ENCODE measurements at regions not wholly inside any gene's neighbourhood (a gene's known extent, or its start where the extent isn't known, plus 50 kb on each side); places are given as distances from the start of the nearest gene placed in this dataset.

DNA sequence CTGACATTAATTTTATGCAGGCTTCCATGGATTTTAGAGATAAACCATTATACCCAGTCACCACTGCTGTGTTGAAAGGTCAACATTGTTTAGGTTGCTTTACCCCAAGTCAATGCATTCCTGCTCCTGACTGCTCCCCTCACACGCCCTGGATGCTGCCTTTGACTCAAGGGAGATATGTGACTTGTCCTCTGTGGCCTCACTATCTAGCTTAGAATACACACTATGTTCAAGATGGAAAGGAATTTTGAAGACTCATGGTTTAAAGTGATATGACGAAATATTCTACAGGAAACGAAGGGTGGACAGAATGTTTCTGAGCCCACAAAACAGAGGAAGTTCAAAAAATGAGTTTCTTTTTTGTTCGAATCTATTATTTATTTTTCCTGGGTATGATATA, 170.4 kb upstream of the NR5A2 start:
- no peak overlapping the region for H3K4me3 ChIP-seq (replicated peaks; ENCODE audit: low read depth, low read length)
- H3K36me3 ChIP-seq (ENCODE audit: control insufficient read depth, insufficient read depth, low read length) = no peaks in the 10 kb centered on the region
- no peak for DNase-seq (ENCODE audit: extremely low read depth, insufficient read length)
- TF ChIP-seq, protein P1, sequence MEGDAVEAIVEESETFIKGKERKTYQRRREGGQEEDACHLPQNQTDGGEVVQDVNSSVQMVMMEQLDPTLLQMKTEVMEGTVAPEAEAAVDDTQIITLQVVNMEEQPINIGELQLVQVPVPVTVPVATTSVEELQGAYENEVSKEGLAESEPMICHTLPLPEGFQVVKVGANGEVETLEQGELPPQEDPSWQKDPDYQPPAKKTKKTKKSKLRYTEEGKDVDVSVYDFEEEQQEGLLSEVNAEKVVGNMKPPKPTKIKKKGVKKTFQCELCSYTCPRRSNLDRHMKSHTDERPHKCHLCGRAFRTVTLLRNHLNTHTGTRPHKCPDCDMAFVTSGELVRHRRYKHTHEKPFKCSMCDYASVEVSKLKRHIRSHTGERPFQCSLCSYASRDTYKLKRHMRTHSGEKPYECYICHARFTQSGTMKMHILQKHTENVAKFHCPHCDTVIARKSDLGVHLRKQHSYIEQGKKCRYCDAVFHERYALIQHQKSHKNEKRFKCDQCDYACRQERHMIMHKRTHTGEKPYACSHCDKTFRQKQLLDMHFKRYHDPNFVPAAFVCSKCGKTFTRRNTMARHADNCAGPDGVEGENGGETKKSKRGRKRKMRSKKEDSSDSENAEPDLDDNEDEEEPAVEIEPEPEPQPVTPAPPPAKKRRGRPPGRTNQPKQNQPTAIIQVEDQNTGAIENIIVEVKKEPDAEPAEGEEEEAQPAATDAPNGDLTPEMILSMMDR (IDR thresholded peaks at IDR 0.05; ENCODE audit: insufficient read depth, low read length, poor library complexity, severe bottlenecking) = no peak
- H3K27me3 ChIP-seq (replicated peaks; ENCODE audit: control insufficient read depth, insufficient read depth, low read length) = no peaks in the 10 kb centered on the region; the same call in 1 of the 2 replicates

DNA sequence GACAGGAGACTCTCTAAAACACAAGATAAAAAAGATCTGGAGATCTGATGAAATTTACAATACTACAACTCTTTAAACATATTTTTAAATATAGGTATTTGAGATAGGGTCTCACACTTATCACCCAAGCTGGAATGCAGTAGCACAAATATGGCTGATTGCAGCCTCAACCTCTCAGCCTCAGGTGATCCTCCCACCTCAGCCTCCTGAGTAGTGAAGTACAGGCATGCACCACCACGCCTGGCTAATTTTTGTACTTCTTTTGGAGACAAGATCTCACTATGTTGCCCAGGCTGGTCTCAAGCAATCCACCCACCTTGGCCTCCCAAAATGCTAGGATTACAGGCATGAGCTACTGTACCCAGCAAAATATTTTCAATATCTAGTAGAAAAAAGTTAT, 170.0 kb upstream of the NR5A2 start:
- TF ChIP-seq, protein P1 (IDR thresholded peaks at IDR 0.05; ENCODE audit: insufficient read depth, low read length, poor library complexity, severe bottlenecking) = no peak

DNA sequence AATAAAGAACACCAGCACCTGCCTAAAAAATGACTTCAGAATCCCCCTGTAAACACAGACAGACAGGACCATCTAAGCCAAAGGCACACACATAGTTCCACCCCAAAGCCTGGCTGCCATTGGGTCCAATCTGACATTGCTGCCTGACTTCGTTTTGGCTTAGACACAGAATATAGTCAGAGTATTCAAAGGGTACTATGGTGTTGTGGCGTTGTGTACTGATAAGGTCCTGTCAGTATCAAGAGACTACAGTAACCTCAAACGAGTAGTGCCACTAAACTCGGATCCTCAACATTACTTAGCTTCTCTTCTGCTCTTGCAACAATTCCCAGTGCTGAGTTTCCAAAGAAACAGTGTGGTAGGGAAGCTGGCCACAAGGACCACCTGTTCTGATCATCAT, 169.3 kb upstream of the NR5A2 start:
- no peak for DNase-seq (ENCODE audit: extremely low read depth, insufficient read length)
- Histone ChIP-seq H3K27me3 (replicated peaks; ENCODE audit: control insufficient read depth, insufficient read depth, low read length) (no peaks in the 10 kb centered on the region; the same call in 1 of the 2 replicates), H3K4me3 (replicated peaks; ENCODE audit: low read depth, low read length) (no peak overlapping the region), H3K36me3 (ENCODE audit: control insufficient read depth, insufficient read depth, low read length) (no peaks in the 10 kb centered on the region)
- TF ChIP-seq, protein P1 (IDR thresholded peaks at IDR 0.05; ENCODE audit: insufficient read depth, low read length, poor library complexity, severe bottlenecking) = no peak

More for the DNA sequence above, 170.0 kb upstream of the NR5A2 start:
- Histone ChIP-seq H3K4me3 (replicated peaks; ENCODE audit: low read depth, low read length) (no peak overlapping the region), H3K27me3 (replicated peaks; ENCODE audit: control insufficient read depth, insufficient read depth, low read length) (no peaks in the 10 kb centered on the region; the same call in 1 of the 2 replicates), H3K36me3 (ENCODE audit: control insufficient read depth, insufficient read depth, low read length) (no peaks in the 10 kb centered on the region)
- DNase-seq (ENCODE audit: extremely low read depth, insufficient read length) = no peak

GRCh38 chr1:199858856-199859255, 168.7 kb upstream of the NR5A2 start:
- TF ChIP-seq, protein P1 (IDR thresholded peaks at IDR 0.05; ENCODE audit: insufficient read depth, low read length, poor library complexity, severe bottlenecking) = no peak
- Histone ChIP-seq H3K27me3 (replicated peaks; ENCODE audit: control insufficient read depth, insufficient read depth, low read length) (no peaks in the 10 kb centered on the region; the same call in 1 of the 2 replicates), H3K36me3 (ENCODE audit: control insufficient read depth, insufficient read depth, low read length) (no peaks in the 10 kb centered on the region), H3K4me3 (replicated peaks; ENCODE audit: low read depth, low read length) (no peak overlapping the region)
- no peak for DNase-seq (ENCODE audit: extremely low read depth, insufficient read length)

DNA sequence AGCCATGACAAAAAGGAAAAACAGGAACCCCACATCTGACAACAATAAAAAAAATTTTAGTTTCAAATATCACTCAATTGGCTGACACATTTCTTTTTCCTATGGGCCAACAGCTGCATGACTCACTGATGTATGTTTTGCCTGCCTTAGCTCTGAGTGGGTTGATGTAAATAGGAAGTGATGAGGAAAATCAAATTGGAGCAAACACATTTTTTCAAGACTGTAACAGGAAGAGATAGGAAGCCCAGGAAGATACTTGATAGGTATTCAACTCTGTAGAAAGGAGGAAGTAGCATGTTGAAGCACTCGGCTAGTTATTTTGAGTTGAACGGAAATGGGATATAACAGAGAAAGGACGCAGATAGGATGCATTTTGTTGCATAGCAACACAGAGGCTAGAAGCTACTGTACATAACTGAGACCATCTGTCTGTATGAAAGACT, 168.0 kb upstream of the NR5A2 start:
- TF ChIP-seq, protein P1 (IDR thresholded peaks at IDR 0.05; ENCODE audit: insufficient read depth, low read length, poor library complexity, severe bottlenecking) = no peak
- Histone ChIP-seq H3K27me3 (replicated peaks; ENCODE audit: control insufficient read depth, insufficient read depth, low read length) (no peaks in the 10 kb centered on the region; the same call in 1 of the 2 replicates), H3K4me3 (replicated peaks; ENCODE audit: low read depth, low read length) (no peak overlapping the region), H3K36me3 (ENCODE audit: control insufficient read depth, insufficient read depth, low read length) (no peaks in the 10 kb centered on the region)
- no peak for DNase-seq (ENCODE audit: extremely low read depth, insufficient read length)

Measured in GM06990 (cell line).